NCI-H69 (cell line): ENCODE measurements at regions not wholly inside any gene's neighbourhood (a gene's known extent, or its start where the extent isn't known, plus 50 kb on each side); places are given as distances from the start of the nearest gene placed in this dataset.

Experiments
- DNase-seq: peaks from one replicate; lab custom pipeline; 2025; lab: John Stamatoyannopoulos, UW

GRCh38 chr4:104418286-104418685 is 76.4 kb downstream of the CXXC4 start:
- DNase-seq = no peak

DNA sequence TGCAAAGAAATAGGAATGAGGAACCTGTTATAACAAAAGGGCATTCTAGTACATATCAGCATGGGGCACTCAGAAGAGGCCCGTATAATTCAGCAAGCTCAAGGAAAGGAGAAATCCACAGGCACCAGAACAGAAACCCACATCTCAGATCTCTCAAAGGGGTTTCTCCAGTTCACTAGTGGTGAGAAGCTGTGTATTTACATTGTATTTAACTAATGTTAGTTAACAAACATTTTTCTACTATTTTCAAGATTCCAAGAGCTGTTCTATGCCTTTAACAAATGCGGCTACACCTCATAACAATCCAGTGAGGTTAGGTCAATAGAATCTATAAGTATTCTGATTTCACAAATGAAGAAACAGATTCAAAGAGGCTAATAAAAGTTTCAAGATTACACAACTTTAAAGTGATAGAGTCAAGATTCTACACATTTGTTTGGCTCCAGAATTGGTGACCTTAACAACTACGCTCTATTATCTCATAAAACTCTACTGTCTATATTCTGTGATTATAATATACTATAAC is 77.3 kb downstream of the CXXC4 start:
- no peak for DNase-seq

DNA sequence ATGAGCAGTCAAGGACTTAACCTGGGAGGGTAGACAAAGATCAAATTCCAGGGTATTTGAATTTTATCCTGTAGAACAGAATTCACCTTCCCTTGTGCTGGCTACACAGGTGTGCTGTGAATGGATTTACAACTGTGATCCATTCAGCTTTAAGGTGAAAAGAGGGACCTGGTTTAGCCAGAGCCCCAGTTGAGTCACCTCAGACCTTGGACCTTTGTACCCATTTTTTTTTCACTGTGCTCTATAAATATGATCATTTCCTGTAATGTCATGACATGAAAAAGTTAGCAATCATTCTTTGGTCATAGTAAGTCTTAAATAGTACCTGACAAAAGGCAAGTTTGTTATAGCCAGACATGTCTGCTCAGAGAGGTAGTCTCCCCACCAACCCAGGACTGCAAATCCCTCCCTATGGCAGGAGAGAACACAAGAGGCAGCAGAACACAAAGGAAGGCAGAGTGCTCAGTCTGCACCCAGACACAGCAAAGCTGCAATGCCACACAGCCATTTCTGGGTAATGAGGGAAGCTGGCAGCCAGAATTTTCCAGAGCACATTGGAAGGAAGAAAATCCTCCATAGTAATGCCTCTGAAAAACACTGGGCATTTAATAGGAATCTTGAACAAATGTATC is 77.9 kb downstream of the CXXC4 start:
- peak; percentile 4 for DNase-seq

- DNase-seq = peak; percentile 87
Measured at GRCh38 chr4:104413487-104413886, 81.2 kb downstream of the CXXC4 start.

GRCh38 chr4:104412344-104412743 is 82.3 kb downstream of the CXXC4 start:
- DNase-seq = no peak

GRCh38 chr4:104411502-104411901 is 83.2 kb downstream of the CXXC4 start:
- no peak for DNase-seq

GRCh38 chr4:104408878-104409277 is 85.8 kb downstream of the CXXC4 start:
- no peak for DNase-seq

GRCh38 chr4:104404361-104404760 is 90.3 kb downstream of the CXXC4 start:
- peak; percentile 15 for DNase-seq

DNA sequence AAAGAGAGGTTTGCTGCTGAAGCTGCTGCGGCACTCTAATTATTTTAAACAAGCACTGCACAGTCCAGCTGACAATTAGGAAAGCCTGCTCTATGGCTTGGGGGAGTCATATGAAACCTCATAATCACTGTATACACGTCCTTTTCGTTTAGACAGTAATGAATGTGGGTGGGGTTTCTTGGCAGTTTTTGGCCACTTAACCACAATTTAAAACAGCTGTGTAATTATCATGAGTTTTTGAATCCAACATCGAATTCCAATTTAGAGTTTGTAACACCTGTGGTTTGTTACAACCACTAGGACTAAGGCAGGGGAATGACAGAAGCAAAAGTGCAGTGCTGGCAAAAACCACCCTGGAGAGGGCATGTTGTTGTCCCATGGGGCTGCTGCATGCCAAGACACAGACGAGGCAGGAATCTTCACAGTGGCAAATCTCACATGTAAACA is 99.5 kb downstream of the CXXC4 start:
- peak; percentile 96 for DNase-seq

DNA sequence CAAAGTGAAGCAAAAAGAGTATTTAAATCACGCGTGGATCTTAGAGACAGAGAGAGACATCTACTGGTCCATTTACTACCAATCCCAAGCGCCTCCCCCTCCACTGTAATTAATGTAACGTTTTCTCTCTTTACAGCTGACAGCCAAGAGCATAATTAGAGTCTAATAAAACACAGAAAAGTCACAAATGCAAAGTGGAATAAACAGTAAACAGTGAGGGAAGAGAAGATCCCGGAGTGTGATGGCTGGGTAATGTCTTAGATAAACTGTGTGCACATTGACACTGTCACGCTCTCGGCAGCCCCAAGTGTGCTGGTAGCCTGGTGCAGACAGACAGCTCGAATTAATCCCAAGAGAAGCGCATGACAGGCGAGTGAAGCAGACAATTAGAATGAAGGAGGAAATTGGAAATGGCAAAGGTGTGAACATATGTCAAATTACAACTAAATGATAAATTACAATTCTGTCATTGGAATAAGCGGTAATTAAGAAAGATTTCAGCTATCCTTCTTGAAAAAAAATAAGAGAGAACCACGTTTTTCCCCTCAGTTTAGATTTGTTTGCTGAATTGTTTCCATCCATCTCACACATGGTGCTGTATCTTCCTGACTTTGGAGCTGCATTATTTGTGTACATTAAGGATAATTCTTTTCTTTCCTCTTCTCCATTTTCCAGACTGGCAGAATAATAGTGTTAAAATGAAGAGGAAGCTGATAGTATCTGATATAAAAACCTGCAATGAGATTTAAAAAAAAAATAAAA is 100.1 kb downstream of the CXXC4 start:
- peak; percentile 83 for DNase-seq

DNA sequence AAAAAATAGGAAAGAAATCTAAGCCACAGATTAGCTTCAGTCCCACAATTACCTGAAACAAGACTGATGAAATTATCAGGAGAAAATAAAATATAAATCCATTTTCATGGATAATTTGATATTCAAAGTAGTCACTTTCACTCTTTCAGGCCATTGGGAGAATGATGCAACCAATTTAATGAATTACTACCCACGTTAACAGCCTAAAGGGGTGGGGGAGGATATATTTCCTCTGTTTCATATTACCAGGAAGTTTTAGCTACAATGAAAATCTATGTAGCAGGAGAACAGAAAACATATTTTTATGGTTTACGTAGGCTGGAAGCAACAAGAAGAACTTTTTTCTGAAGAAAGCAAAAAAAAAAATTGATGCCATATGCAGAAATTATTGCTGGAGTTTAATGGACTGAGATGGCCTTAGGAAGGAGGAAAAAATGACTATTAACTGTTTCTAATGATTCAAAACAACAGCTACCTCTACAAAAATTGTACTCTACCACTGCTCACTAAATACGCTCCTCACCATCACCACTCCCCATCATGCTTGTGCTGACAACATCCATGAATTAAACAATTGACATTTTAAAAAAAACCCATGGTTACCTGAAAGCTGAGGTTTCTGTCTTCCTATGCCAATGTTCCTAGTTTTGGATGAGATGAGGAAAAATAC is 100.9 kb downstream of the CXXC4 start:
- peak; percentile 70 for DNase-seq

DNA sequence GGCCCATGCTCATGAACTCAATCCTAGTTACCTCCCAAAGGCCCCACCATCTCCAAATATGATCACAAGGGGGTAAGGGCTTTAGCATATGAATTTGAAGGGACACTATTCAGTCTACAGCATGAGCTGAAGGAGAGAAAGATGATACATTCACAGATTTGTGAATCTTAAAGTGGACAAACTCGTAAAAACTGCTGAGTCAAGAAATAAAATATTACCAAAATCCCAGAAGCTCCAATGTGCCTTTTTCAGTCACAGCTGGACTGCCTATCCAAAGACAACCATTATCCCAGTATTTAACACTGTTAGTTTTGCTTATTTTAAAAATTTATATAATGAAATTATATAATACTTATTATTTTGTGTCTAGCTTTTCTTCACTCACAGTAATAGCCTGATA is 109.0 kb downstream of the CXXC4 start:
- DNase-seq = no peak

DNA sequence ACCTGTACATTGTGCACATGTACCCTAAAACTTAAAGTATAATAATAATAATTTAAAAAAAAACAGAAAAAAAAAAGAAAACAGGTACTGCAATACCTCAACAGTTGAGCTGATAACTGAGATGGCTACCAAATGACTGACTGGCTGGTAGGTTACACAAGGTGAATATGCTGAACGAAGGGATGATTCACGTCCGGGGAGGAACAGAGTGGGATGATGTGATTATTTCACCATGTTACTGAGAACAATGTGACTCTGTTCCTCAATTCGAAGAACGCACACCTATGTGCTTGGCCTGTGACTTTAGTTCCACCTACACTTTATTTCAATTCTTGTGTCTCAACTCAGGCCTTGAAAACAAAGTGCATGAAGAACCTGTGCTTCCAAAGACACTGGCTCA is 111.7 kb downstream of the CXXC4 start:
- no peak for DNase-seq

DNA sequence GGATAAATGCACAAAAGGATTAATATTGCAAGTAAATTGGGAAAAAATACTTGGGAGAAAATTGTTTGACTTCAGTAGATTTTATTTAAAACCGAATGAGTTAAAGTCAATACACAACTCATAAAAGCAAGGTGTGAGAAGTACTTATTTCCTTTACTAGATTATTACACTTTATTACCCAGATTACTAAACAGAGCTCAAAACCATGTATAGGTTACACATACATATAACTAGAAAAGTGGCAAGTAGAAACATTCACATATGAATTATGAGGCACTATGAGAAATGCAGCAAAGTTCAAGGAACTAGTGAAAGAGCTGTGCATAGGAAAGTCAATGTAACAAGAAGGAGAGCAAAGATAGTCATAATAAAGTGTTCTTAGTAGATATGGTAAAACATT is 113.0 kb downstream of the CXXC4 start:
- no peak for DNase-seq

DNA sequence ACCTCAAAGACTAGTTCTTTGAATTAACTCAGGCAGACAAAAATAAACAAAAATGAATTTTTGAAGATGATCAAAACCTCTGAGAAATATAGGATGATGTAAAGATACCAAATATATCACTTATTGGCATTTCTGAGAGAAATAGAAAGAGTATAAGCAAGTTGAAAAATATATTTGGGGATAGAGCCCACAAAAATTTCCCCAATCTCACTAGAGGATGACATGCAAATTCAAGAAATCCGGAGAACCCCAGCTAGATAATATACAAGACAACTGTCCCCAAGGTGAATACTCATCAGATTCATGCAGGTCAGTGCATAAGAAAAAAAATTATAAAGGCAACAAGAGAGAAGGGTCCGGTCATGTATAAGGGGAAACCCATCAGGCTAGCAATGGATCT is 129.1 kb downstream of the CXXC4 start:
- DNase-seq = no peak

- DNase-seq = no peak
Measured at GRCh38 chr4:104353481-104353880, 141.2 kb downstream of the CXXC4 start.

- no peak for DNase-seq
Measured at GRCh38 chr4:104352211-104352610, 142.5 kb downstream of the CXXC4 start.

- no peak for DNase-seq
Measured at GRCh38 chr4:104351706-104352105, 143.0 kb downstream of the CXXC4 start.

DNA sequence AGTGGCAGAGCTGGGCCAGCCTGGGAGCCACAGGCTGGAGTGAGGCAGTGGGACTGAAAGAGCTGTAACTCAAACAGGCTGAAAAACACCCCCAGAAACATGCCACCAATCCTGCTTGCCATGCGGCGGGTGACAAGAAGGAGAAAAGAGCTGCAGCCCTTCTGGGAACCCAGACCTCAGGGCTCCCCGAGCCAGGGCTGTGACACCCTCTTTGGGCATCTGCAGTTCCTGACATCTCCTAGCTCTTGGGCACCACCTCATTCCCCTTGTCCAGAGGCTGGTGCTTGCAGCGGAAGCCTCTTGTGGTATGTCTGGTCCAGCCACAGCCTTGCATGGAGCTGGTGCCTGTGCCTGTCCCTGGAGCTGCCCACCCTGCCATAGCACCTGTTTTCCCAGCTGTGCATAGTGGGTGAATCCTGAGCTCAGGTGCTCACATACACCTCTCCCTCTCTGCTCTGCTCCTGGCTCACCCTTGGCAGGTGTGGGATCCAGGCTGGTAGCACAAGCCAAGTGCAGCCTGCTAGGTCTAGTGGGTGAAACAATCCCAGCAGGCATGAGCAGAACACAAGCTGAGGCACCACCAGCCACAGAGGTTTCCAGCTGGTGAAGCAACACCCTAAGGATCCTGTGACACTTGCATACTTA is 149.0 kb downstream of the CXXC4 start:
- DNase-seq = no peak

GRCh38 chr4:104344342-104344980 is 150.2 kb downstream of the CXXC4 start:
- DNase-seq = no peak

GRCh38 chr4:104334410-104334809 is 160.3 kb downstream of the CXXC4 start:
- DNase-seq = no peak
